Endothelial cell of umbilical vein (primary cell): ENCODE measurements at regions not wholly inside any gene's neighbourhood (a gene's known extent, or its start where the extent isn't known, plus 50 kb on each side); places are given as distances from the start of the nearest gene placed in this dataset.

ENCODE experiments used
- EZH2 ChIP-seq: IDR thresholded peaks from 2 replicates; pipeline ENCODE4 v1.6.1; 2012; ENCODE audit warnings: borderline replicate concordance, low read depth, mild to moderate bottlenecking, moderate library complexity, low read length, inconsistent platforms; ENCODE audit not compliant: severe bottlenecking
- JUN ChIP-seq: IDR thresholded peaks from 2 replicates; pipeline ENCODE4 v1.6.1; 2011; ENCODE audit warnings: borderline replicate concordance, low read depth; ENCODE audit not compliant: insufficient read length, insufficient read depth
- POLR2A ChIP-seq: IDR thresholded peaks from 2 replicates; pipeline ENCODE4 v1.6.1; 2012; ENCODE audit warnings: low read depth, mild to moderate bottlenecking, control low read depth, low read length
- TF ChIP-seq, protein P1 (sequence below), 2 donors: IDR thresholded peaks; 1 replicate in 1 of 2; 2 replicates in 1 of 2; pipeline ENCODE4 v1.5.1; 2011; ENCODE audit warnings: low read length in 2 of 2, mild to moderate bottlenecking in 2 of 2, moderate library complexity in 2 of 2, control low read depth in 1 of 2, inconsistent platforms in 1 of 2, low read depth in 1 of 2; ENCODE audit not compliant: insufficient read depth in 1 of 2; ENCODE audit errors: extremely low read depth in 1 of 2

DNA sequence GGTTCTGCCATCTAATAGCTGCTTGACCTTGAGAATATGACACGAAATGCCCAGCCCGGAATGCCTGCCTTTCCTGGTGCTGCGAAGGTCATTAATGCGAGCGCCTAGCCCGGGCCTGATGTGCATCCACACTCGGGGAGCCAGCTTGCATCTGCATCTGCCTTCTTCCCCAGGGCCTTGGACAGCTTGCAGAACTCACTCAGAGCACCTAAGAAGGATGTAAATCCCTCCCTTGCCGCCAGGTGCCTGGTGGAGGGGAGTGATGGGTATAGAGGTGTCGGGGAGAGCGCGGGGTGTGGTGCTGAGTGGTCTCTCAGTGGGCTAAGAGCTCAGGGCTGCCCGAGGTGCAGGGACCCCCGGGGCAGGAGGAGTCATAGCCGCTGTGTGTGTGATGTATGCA, 127.2 kb downstream of the MRPL36 start:
- no peak for TF ChIP-seq EZH2
- TF ChIP-seq, protein P1, sequence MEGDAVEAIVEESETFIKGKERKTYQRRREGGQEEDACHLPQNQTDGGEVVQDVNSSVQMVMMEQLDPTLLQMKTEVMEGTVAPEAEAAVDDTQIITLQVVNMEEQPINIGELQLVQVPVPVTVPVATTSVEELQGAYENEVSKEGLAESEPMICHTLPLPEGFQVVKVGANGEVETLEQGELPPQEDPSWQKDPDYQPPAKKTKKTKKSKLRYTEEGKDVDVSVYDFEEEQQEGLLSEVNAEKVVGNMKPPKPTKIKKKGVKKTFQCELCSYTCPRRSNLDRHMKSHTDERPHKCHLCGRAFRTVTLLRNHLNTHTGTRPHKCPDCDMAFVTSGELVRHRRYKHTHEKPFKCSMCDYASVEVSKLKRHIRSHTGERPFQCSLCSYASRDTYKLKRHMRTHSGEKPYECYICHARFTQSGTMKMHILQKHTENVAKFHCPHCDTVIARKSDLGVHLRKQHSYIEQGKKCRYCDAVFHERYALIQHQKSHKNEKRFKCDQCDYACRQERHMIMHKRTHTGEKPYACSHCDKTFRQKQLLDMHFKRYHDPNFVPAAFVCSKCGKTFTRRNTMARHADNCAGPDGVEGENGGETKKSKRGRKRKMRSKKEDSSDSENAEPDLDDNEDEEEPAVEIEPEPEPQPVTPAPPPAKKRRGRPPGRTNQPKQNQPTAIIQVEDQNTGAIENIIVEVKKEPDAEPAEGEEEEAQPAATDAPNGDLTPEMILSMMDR (IDR thresholded peaks at IDR 0.05; ENCODE audit: extremely low read depth in 1 of 2, insufficient read depth in 1 of 2, low read depth in 1 of 2, low read length in 2 of 2) = no peak
- no peak for TF ChIP-seq POLR2A
- TF ChIP-seq JUN = no peak
